Fibroblast of lung (primary cell): ENCODE measurements at regions not wholly inside any gene's neighbourhood (a gene's known extent, or its start where the extent isn't known, plus 50 kb on each side); places are given as distances from the start of the nearest gene placed in this dataset.

Experiments used
- DNase-seq, 2 donors: peaks; one replicate each; pipeline versions ENCODE4 v3.0.0 to v3.0.0-alpha.2; 2010; ENCODE audit warnings: low read depth in 2 of 2
- H2AFZ ChIP-seq: 2 replicates; pipeline ENCODE4 v1.5.1; 2012; ENCODE audit warnings: low read length, control low read depth, inconsistent platforms
- H3K27ac ChIP-seq: 2 replicates; pipeline ENCODE4 v1.5.1; 2011; ENCODE audit warnings: low read length, control low read depth; ENCODE audit not compliant: insufficient read depth
- H3K27me3 ChIP-seq: 2 replicates; pipeline ENCODE4 v1.5.1; 2011; ENCODE audit warnings: mild to moderate bottlenecking, low read length; ENCODE audit not compliant: control insufficient read depth, insufficient read depth
- H3K36me3 ChIP-seq: 2 replicates; pipeline ENCODE4 v1.5.1; 2011; ENCODE audit warnings: low read length; ENCODE audit not compliant: control insufficient read depth, insufficient read depth
- H3K4me1 ChIP-seq: 2 replicates; pipeline ENCODE4 v1.5.1; 2011; ENCODE audit warnings: low read length; ENCODE audit not compliant: control insufficient read depth, insufficient read depth; ENCODE audit errors: extremely low read depth
- H3K4me2 ChIP-seq: 2 replicates; pipeline ENCODE4 v1.5.1; 2011; ENCODE audit warnings: low read length, control low read depth; ENCODE audit not compliant: insufficient read depth; ENCODE audit errors: extremely low read depth
- H3K4me3 ChIP-seq, 4 experiments: fragments of 200-600 bp in 1 of 4; sonication (generic) in 1 of 4; replicated peaks in 1 of 4; 2 replicates each; pipeline ENCODE4 v1.5.1; 2011 to 2016; ENCODE audit warnings: low read length in 4 of 4, low read depth in 3 of 4, mild to moderate bottlenecking in 3 of 4, control low read depth in 2 of 4, inconsistent platforms in 1 of 4, mixed read lengths in 1 of 4; ENCODE audit not compliant: insufficient read depth in 1 of 4; ENCODE audit errors: control extremely low read depth in 1 of 4
- H3K79me2 ChIP-seq: 2 replicates; pipeline ENCODE4 v1.5.1; 2012; ENCODE audit warnings: mild to moderate bottlenecking, low read length, inconsistent platforms; ENCODE audit not compliant: control insufficient read depth, insufficient read depth
- H3K9ac ChIP-seq: 2 replicates; pipeline ENCODE4 v1.5.1; 2011; ENCODE audit warnings: mild to moderate bottlenecking, low read length, control low read depth; ENCODE audit not compliant: insufficient read depth
- H3K9me3 ChIP-seq: 2 replicates; pipeline ENCODE4 v1.5.1; 2012; ENCODE audit warnings: low read depth, low read length; ENCODE audit not compliant: control insufficient read depth, insufficient read depth
- H4K20me1 ChIP-seq: 2 replicates; pipeline ENCODE4 v1.5.1; 2011; ENCODE audit warnings: low read length; ENCODE audit not compliant: control insufficient read depth, insufficient read depth; ENCODE audit errors: extremely low read depth
- EZH2 ChIP-seq: IDR thresholded peaks from 2 replicates; pipeline ENCODE4 v1.5.1; 2012; ENCODE audit warnings: low read length, control low read depth, mild to moderate bottlenecking; ENCODE audit errors: missing control alignments
- TF ChIP-seq, protein P1 (sequence below), 2 donors: IDR thresholded peaks in 1 of 2; conservative IDR thresholded peaks in 1 of 2; 1 replicate in 1 of 2; 2 replicates in 1 of 2; pipeline ENCODE4 v1.5.1; 2011 to 2012; ENCODE audit warnings: low read length in 2 of 2, control low read depth in 1 of 2, inconsistent platforms in 1 of 2, low read depth in 1 of 2, mild to moderate bottlenecking in 1 of 2

GRCh38 chr21:15457965-15458364 is 271.8 kb upstream of the USP25 start:
- Histone ChIP-seq H3K27ac (no peak overlapping the region), H3K9ac (no peak overlapping the region), H3K4me2 (no peak overlapping the region), H2AFZ (no peak overlapping the region), H3K79me2 (no peaks in the 10 kb centered on the region), H3K4me3 (no peak overlapping the region), H3K4me1 (no peaks in the 10 kb centered on the region), H3K36me3 (no peaks in the 10 kb centered on the region), H3K27me3 (no peaks in the 10 kb centered on the region), H3K9me3 (no peaks in the 10 kb centered on the region), H4K20me1 (no peaks in the 10 kb centered on the region)
- TF ChIP-seq, protein P1, sequence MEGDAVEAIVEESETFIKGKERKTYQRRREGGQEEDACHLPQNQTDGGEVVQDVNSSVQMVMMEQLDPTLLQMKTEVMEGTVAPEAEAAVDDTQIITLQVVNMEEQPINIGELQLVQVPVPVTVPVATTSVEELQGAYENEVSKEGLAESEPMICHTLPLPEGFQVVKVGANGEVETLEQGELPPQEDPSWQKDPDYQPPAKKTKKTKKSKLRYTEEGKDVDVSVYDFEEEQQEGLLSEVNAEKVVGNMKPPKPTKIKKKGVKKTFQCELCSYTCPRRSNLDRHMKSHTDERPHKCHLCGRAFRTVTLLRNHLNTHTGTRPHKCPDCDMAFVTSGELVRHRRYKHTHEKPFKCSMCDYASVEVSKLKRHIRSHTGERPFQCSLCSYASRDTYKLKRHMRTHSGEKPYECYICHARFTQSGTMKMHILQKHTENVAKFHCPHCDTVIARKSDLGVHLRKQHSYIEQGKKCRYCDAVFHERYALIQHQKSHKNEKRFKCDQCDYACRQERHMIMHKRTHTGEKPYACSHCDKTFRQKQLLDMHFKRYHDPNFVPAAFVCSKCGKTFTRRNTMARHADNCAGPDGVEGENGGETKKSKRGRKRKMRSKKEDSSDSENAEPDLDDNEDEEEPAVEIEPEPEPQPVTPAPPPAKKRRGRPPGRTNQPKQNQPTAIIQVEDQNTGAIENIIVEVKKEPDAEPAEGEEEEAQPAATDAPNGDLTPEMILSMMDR (conservative IDR thresholded peaks at IDR 0.05 in 1 of 2, IDR thresholded peaks at IDR 0.05 in 1 of 2; ENCODE audit: low read depth in 1 of 2, low read length in 2 of 2) = no peak
- no peak for TF ChIP-seq EZH2
- DNase-seq = no peak

- no peaks in the 10 kb centered on the region for H3K79me2 ChIP-seq
- H3K27me3 ChIP-seq = no peaks in the 10 kb centered on the region
- no peaks in the 10 kb centered on the region for H3K36me3 ChIP-seq
- H4K20me1 ChIP-seq = no peaks in the 10 kb centered on the region
- H3K4me3 ChIP-seq = no peak overlapping the region
- no peak overlapping the region for H3K9ac ChIP-seq
- no peak overlapping the region for H3K27ac ChIP-seq
- H3K4me2 ChIP-seq = no peak overlapping the region
- no peak overlapping the region for H2AFZ ChIP-seq
- no peaks in the 10 kb centered on the region for H3K9me3 ChIP-seq
- no peak for TF ChIP-seq EZH2
- TF ChIP-seq, protein P1 (conservative IDR thresholded peaks at IDR 0.05 in 1 of 2, IDR thresholded peaks at IDR 0.05 in 1 of 2; ENCODE audit: low read depth in 1 of 2, low read length in 2 of 2) = no peak
- H3K4me1 ChIP-seq = no peaks in the 10 kb centered on the region
- DNase-seq = no peak
Observed at GRCh38 chr21:15462092-15462491, 267.7 kb upstream of the USP25 start.

DNA sequence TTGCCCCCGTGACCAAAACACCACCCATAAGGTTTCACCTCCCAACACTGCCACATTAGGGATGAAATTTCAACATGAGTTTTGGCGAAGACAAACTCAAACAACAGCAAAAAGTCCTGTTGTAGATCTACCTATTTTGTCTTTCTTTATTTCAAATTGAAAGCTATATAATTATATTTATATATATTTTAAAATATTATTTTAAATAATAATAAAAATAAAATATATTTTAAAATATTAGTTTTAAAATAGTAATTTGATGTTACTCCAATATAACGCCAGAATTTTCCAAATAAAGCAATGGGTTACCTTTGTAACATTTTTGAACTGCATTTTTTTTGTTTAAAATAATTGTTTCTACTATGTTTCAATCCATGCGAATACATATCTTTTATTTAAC is 263.5 kb upstream of the USP25 start:
- no peaks in the 10 kb centered on the region for H4K20me1 ChIP-seq
- H3K27me3 ChIP-seq = no peaks in the 10 kb centered on the region
- H3K4me1 ChIP-seq = no peaks in the 10 kb centered on the region
- no peak overlapping the region for H3K4me2 ChIP-seq
- TF ChIP-seq, protein P1 (conservative IDR thresholded peaks at IDR 0.05 in 1 of 2, IDR thresholded peaks at IDR 0.05 in 1 of 2; ENCODE audit: low read depth in 1 of 2, low read length in 2 of 2) = no peak
- TF ChIP-seq EZH2 = no peak
- no peak overlapping the region for H3K27ac ChIP-seq
- no peaks in the 10 kb centered on the region for H3K79me2 ChIP-seq
- no peak overlapping the region for H2AFZ ChIP-seq
- H3K4me3 ChIP-seq = no peak overlapping the region
- DNase-seq = no peak
- no peaks in the 10 kb centered on the region for H3K36me3 ChIP-seq
- H3K9ac ChIP-seq = no peak overlapping the region
- no peaks in the 10 kb centered on the region for H3K9me3 ChIP-seq
